HEK293 (cell line): ENCODE measurements at regions not wholly inside any gene's neighbourhood (a gene's known extent, or its start where the extent isn't known, plus 50 kb on each side); places are given as distances from the start of the nearest gene placed in this dataset.

Experiments
- CTCF ChIA-PET: fragments of 350-600 bp; formaldehyde crosslinking; extraction: SDS; loops from one replicate; lab custom pipeline; 2021; ENCODE audit warnings: antibody characterized with exemption; lab: Yijun Ruan, JAX
- POLR2A ChIA-PET: fragments of 300-600 bp; formaldehyde crosslinking; extraction: SDS; loops from one replicate; lab custom pipeline; 2020; ENCODE audit warnings: antibody characterized with exemption, inconsistent platforms; lab: Yijun Ruan, JAX
- H3K27ac ChIP-seq: fragments of 200-500 bp; sonication (Bioruptor generic); 2 replicates; pipeline ENCODE4 v1.5.1; 2014; ENCODE audit warnings: low read depth, low read length, control low read depth, inconsistent platforms; ENCODE audit errors: extremely low read depth
- H3K36me3 ChIP-seq, 2 experiments: fragments of 200-500 bp in 1 of 2; sonication (Bioruptor generic) in 1 of 2; 1 replicate in 1 of 2; 2 replicates in 1 of 2; pipeline ENCODE4 v1.5.1; 2014 to 2017; ENCODE audit warnings: inconsistent platforms in 2 of 2, low read length in 2 of 2; ENCODE audit not compliant: control insufficient read depth in 2 of 2, insufficient read depth in 1 of 2
- H3K4me1 ChIP-seq: fragments of 200-500 bp; sonication (Bioruptor generic); 2 replicates; pipeline ENCODE4 v1.5.1; 2014; ENCODE audit warnings: mild to moderate bottlenecking, low read length, inconsistent platforms; ENCODE audit not compliant: control insufficient read depth, insufficient read depth
- H3K4me3 ChIP-seq: 2 replicates; pipeline ENCODE4 v1.5.1; 2011; ENCODE audit warnings: low read depth, mild to moderate bottlenecking, control low read depth, low read length, moderate library complexity
- H3K9me3 ChIP-seq: fragments of 200-500 bp; sonication (Bioruptor generic); 2 replicates; pipeline ENCODE4 v1.5.1; 2014; ENCODE audit warnings: low read depth, low read length, inconsistent platforms; ENCODE audit not compliant: control insufficient read depth, insufficient read depth
- ATF2 ChIP-seq: fragments of 450-650 bp; formaldehyde crosslinking; IDR thresholded peaks from 2 replicates; pipeline ENCODE4 v1.5.1; 2016; ENCODE audit warnings: missing biosample characterization, missing genetic modification characterization, low read depth
- GLI4 ChIP-seq: fragments of 450-650 bp; formaldehyde crosslinking; IDR thresholded peaks from 2 replicates; pipeline ENCODE4 v1.5.1; 2016; ENCODE audit warnings: missing biosample characterization, missing genetic modification characterization
- KLF8 ChIP-seq: fragments of 450-650 bp; formaldehyde crosslinking; IDR thresholded peaks from 2 replicates; pipeline ENCODE4 v1.5.1; 2016; ENCODE audit warnings: missing biosample characterization, missing genetic modification characterization
- MYNN ChIP-seq: fragments of 450-650 bp; formaldehyde crosslinking; IDR thresholded peaks from 2 replicates; pipeline ENCODE4 v1.5.1; 2016; ENCODE audit warnings: missing biosample characterization, missing genetic modification characterization, borderline replicate concordance
- OSR2 ChIP-seq: fragments of 450-650 bp; formaldehyde crosslinking; IDR thresholded peaks from 2 replicates; pipeline ENCODE4 v1.5.1; 2016; ENCODE audit warnings: missing biosample characterization, missing genetic modification characterization
- OVOL3 ChIP-seq: fragments of 450-650 bp; formaldehyde crosslinking; IDR thresholded peaks from 2 replicates; pipeline ENCODE4 v1.5.1; 2016; ENCODE audit warnings: missing biosample characterization, missing genetic modification characterization
- SP2 ChIP-seq: fragments of 450-650 bp; formaldehyde crosslinking; IDR thresholded peaks from 2 replicates; pipeline ENCODE4 v1.5.1; 2016; ENCODE audit warnings: missing biosample characterization, missing genetic modification characterization
- TCF7L2 ChIP-seq: IDR thresholded peaks from 2 replicates; pipeline ENCODE4 v1.6.1; 2011; ENCODE audit warnings: low read depth, mild to moderate bottlenecking, inconsistent platforms, low read length, moderate library complexity, borderline replicate concordance
- TRIM28 ChIP-seq: IDR thresholded peaks from 2 replicates; pipeline ENCODE4 v1.6.1; 2011; ENCODE audit warnings: low read length, control low read depth, borderline replicate concordance
- ZBTB6 ChIP-seq: fragments of 450-650 bp; formaldehyde crosslinking; IDR thresholded peaks from 2 replicates; pipeline ENCODE4 v1.5.1; 2017; ENCODE audit warnings: missing biosample characterization, missing genetic modification characterization
- ZFP37 ChIP-seq: fragments of 450-650 bp; formaldehyde crosslinking; IDR thresholded peaks from 2 replicates; pipeline ENCODE4 v1.5.1; 2016; ENCODE audit warnings: missing biosample characterization, missing genetic modification characterization
- ZNF146 ChIP-seq: fragments of 450-650 bp; formaldehyde crosslinking; IDR thresholded peaks from 2 replicates; pipeline ENCODE4 v1.5.1; 2016; ENCODE audit warnings: missing biosample characterization, missing genetic modification characterization
- ZNF169 ChIP-seq: fragments of 450-650 bp; formaldehyde crosslinking; IDR thresholded peaks from 2 replicates; pipeline ENCODE4 v1.5.1; 2016; ENCODE audit warnings: missing biosample characterization, missing genetic modification characterization
- ZNF266 ChIP-seq: fragments of 450-650 bp; formaldehyde crosslinking; IDR thresholded peaks from 2 replicates; pipeline ENCODE4 v1.5.1; 2016; ENCODE audit warnings: missing biosample characterization, missing genetic modification characterization, low read depth
- ZNF274 ChIP-seq, 2 experiments: fragments of 200-500 bp in 1 of 2; fragments of 450-650 bp in 1 of 2; sonication (Bioruptor generic) in 1 of 2; formaldehyde crosslinking in 1 of 2; IDR thresholded peaks; 2 replicates each; pipeline versions ENCODE4 v1.5.1 to v1.6.1; 2014 to 2016; ENCODE audit warnings: borderline replicate concordance in 1 of 2, inconsistent platforms in 1 of 2, low read length in 1 of 2, missing biosample characterization in 1 of 2, missing genetic modification characterization in 1 of 2
- ZNF37A ChIP-seq: fragments of 450-650 bp; IDR thresholded peaks from 2 replicates; pipeline ENCODE4 v1.5.1; 2018; ENCODE audit warnings: missing biosample characterization, missing genetic modification characterization
- ZNF394 ChIP-seq: fragments of 450-650 bp; formaldehyde crosslinking; IDR thresholded peaks from 2 replicates; pipeline ENCODE4 v1.5.1; 2016; ENCODE audit warnings: missing biosample characterization, missing genetic modification characterization, mild to moderate bottlenecking, moderate library complexity, borderline replicate concordance
- ZNF404 ChIP-seq: fragments of 450-650 bp; formaldehyde crosslinking; IDR thresholded peaks from 2 replicates; pipeline ENCODE4 v1.5.1; 2017; ENCODE audit warnings: missing biosample characterization, missing genetic modification characterization
- ZNF530 ChIP-seq: fragments of 450-650 bp; formaldehyde crosslinking; IDR thresholded peaks from 2 replicates; pipeline ENCODE4 v1.5.1; 2016; ENCODE audit warnings: low read depth, missing biosample characterization, missing genetic modification characterization
- ZNF548 ChIP-seq: fragments of 450-650 bp; formaldehyde crosslinking; IDR thresholded peaks from 2 replicates; pipeline ENCODE4 v1.5.1; 2016; ENCODE audit warnings: missing biosample characterization, missing genetic modification characterization
- ZNF585B ChIP-seq: fragments of 450-650 bp; formaldehyde crosslinking; IDR thresholded peaks from 2 replicates; pipeline ENCODE4 v1.5.1; 2016; ENCODE audit warnings: missing biosample characterization, missing genetic modification characterization
- ZNF596 ChIP-seq: fragments of 450-650 bp; IDR thresholded peaks from 2 replicates; pipeline ENCODE4 v1.5.0; 2018; ENCODE audit warnings: missing biosample characterization, mild to moderate bottlenecking, missing genetic modification characterization, moderate library complexity
- ZSCAN4 ChIP-seq: fragments of 450-650 bp; formaldehyde crosslinking; IDR thresholded peaks from 2 replicates; pipeline ENCODE4 v1.5.1; 2017; ENCODE audit warnings: missing biosample characterization, missing genetic modification characterization
- TF ChIP-seq, protein P1 (sequence below): fragments of 450-650 bp; IDR thresholded peaks from 2 replicates; pipeline ENCODE4 v1.5.1; 2018; ENCODE audit warnings: missing biosample characterization, mild to moderate bottlenecking, missing genetic modification characterization
- TF ChIP-seq, protein P2 (sequence below): fragments of 450-650 bp; formaldehyde crosslinking; IDR thresholded peaks from 2 replicates; pipeline ENCODE4 v1.5.1; 2016; ENCODE audit warnings: missing biosample characterization, missing genetic modification characterization
- TF ChIP-seq, protein P3 (sequence below): fragments of 450-650 bp; formaldehyde crosslinking; IDR thresholded peaks from 2 replicates; pipeline ENCODE4 v1.5.1; 2016; ENCODE audit warnings: missing biosample characterization, missing genetic modification characterization

- ChIA-PET POLR2A (no interaction called here), CTCF (no interaction called here)
- no peaks in the 10 kb centered on the region for H3K36me3 ChIP-seq
- no peaks in the 10 kb centered on the region for H3K9me3 ChIP-seq
- no peaks in the 10 kb centered on the region for H3K4me1 ChIP-seq
- H3K4me3 ChIP-seq = no peak overlapping the region
- no peak for TF ChIP-seq ZNF274 (IDR thresholded peaks at IDR 0.05; ENCODE audit: low read length)
- no peak for TF ChIP-seq ZNF274 (tag by site-specific recombination; IDR thresholded peaks at IDR 0.05; ENCODE audit: borderline replicate concordance)
- TF ChIP-seq ZFP37 = no peak
- TF ChIP-seq, protein P1, sequence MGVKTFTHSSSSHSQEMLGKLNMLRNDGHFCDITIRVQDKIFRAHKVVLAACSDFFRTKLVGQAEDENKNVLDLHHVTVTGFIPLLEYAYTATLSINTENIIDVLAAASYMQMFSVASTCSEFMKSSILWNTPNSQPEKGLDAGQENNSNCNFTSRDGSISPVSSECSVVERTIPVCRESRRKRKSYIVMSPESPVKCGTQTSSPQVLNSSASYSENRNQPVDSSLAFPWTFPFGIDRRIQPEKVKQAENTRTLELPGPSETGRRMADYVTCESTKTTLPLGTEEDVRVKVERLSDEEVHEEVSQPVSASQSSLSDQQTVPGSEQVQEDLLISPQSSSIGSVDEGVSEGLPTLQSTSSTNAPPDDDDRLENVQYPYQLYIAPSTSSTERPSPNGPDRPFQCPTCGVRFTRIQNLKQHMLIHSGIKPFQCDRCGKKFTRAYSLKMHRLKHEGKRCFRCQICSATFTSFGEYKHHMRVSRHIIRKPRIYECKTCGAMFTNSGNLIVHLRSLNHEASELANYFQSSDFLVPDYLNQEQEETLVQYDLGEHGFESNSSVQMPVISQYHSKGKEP (tag by site-specific recombination) = no peak
- TF ChIP-seq KLF8 (tag by site-specific recombination) = no peak
- no peak for TF ChIP-seq ZNF530 (tag by site-specific recombination)
- TF ChIP-seq ZNF585B = no peak
- TF ChIP-seq ZNF548 (tag by site-specific recombination) = no peak
- no peak for TF ChIP-seq ZNF266 (tag by site-specific recombination)
- no peak for TF ChIP-seq ZNF596
- TF ChIP-seq SP2 (tag by site-specific recombination) = no peak
- TF ChIP-seq, protein P2, sequence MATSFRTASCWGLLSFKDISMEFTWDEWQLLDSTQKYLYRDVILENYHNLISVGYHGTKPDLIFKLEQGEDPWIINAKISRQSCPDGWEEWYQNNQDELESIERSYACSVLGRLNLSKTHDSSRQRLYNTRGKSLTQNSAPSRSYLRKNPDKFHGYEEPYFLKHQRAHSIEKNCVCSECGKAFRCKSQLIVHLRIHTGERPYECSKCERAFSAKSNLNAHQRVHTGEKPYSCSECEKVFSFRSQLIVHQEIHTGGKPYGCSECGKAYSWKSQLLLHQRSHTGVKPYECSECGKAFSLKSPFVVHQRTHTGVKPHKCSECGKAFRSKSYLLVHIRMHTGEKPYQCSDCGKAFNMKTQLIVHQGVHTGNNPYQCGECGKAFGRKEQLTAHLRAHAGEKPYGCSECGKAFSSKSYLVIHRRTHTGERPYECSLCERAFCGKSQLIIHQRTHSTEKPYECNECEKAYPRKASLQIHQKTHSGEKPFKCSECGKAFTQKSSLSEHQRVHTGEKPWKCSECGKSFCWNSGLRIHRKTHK (tag by site-specific recombination) = no peak
- no peak for TF ChIP-seq TCF7L2
- no peak for TF ChIP-seq OSR2
- no peak for TF ChIP-seq ZNF404
- TF ChIP-seq ZSCAN4 = no peak
- TF ChIP-seq, protein P3, sequence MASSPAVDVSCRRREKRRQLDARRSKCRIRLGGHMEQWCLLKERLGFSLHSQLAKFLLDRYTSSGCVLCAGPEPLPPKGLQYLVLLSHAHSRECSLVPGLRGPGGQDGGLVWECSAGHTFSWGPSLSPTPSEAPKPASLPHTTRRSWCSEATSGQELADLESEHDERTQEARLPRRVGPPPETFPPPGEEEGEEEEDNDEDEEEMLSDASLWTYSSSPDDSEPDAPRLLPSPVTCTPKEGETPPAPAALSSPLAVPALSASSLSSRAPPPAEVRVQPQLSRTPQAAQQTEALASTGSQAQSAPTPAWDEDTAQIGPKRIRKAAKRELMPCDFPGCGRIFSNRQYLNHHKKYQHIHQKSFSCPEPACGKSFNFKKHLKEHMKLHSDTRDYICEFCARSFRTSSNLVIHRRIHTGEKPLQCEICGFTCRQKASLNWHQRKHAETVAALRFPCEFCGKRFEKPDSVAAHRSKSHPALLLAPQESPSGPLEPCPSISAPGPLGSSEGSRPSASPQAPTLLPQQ = no peak
- no peak for TF ChIP-seq ATF2 (tag by site-specific recombination)
- TF ChIP-seq GLI4 (tag by site-specific recombination) = no peak
- TF ChIP-seq ZNF37A = no peak
- H3K27ac ChIP-seq = no peak overlapping the region
Observed at GRCh38 chr18:78607784-78608183, 371.8 kb upstream of the SALL3 start.

DNA sequence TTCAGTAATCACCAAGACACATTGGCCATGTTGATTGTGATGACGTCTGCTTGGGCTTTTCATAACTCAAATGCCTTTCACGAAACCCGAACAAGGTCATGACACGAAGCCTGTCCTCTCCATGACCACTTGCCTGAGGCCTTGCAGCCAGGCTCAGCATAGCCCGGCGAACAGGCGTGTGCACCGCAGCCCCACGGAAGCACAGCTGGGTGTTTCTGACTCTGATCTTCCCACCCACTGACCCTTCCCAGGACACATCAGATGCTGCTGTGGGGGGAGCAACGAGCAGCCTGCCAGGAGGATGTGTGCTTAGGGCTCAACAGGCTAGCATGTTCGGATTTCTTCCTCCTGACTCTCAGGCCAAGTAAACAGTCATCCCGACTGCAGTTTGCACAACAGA is 369.4 kb upstream of the SALL3 start:
- H3K9me3 ChIP-seq = no peaks in the 10 kb centered on the region
- H3K27ac ChIP-seq = no peak overlapping the region
- H3K4me1 ChIP-seq = no peaks in the 10 kb centered on the region
- ChIA-PET POLR2A (no interaction called here), CTCF (no interaction called here)
- H3K4me3 ChIP-seq = no peak overlapping the region
- H3K36me3 ChIP-seq = no peaks in the 10 kb centered on the region
- TF ChIP-seq ZBTB6 (tag by site-specific recombination) (no peak), ZNF266 (tag by site-specific recombination) (no peak), TRIM28 (no peak), ZNF169 (tag by site-specific recombination) (no peak), ZNF146 (tag by site-specific recombination) (no peak), OVOL3 (tag by site-specific recombination) (no peak), MYNN (tag by site-specific recombination) (no peak), ZNF394 (tag by site-specific recombination) (no peak)
